Parathyroid adenoma (tissue), 2 donors: ENCODE measurements at regions not wholly inside any gene's neighbourhood (a gene's known extent, or its start where the extent isn't known, plus 50 kb on each side); places are given as distances from the start of the nearest gene placed in this dataset.

ENCODE experiments used
- H2AFZ ChIP-seq: fragments of 300-600 bp; sonication (generic); one replicate; pipeline ENCODE4 v1.7.0; 2017; ENCODE audit warnings: antibody characterized with exemption, mild to moderate bottlenecking
- H3K27ac ChIP-seq: fragments of 300-600 bp; sonication (generic); one replicate; pipeline ENCODE4 v1.7.0; 2017
- H3K27me3 ChIP-seq: fragments of 300-600 bp; sonication (generic); one replicate; pipeline ENCODE4 v1.7.0; 2017; ENCODE audit warnings: low read length; ENCODE audit not compliant: control insufficient read depth, insufficient read depth
- H3K36me3 ChIP-seq: fragments of 300-600 bp; sonication (generic); one replicate; pipeline ENCODE4 v1.7.0; 2017; ENCODE audit warnings: low read length; ENCODE audit not compliant: control insufficient read depth, insufficient read depth
- H3K4me1 ChIP-seq: fragments of 300-600 bp; sonication (generic); one replicate; pipeline ENCODE4 v1.7.0; 2017; ENCODE audit warnings: control low read depth
- H3K4me2 ChIP-seq: fragments of 300-600 bp; sonication (generic); one replicate; pipeline ENCODE4 v1.7.0; 2017; ENCODE audit warnings: low read length
- H3K4me3 ChIP-seq: fragments of 300-600 bp; sonication (generic); one replicate; pipeline ENCODE4 v1.7.0; 2017; ENCODE audit warnings: low read depth, low read length
- H3K79me2 ChIP-seq: fragments of 300-600 bp; sonication (generic); one replicate; pipeline ENCODE4 v1.7.0; 2017; ENCODE audit warnings: control low read depth
- H3K9ac ChIP-seq: fragments of 300-600 bp; sonication (generic); one replicate; pipeline ENCODE4 v1.7.0; 2017; ENCODE audit warnings: mild to moderate bottlenecking
- H3K9me3 ChIP-seq: fragments of 300-600 bp; sonication (generic); one replicate; pipeline ENCODE4 v1.7.0; 2017; ENCODE audit warnings: low read length; ENCODE audit not compliant: control insufficient read depth
- CTCF ChIP-seq: fragments of 300-600 bp; sonication (generic); IDR thresholded peaks from one replicate; pipeline ENCODE4 v1.7.0; 2017; ENCODE audit warnings: antibody characterized with exemption, mild to moderate bottlenecking
- donor health status: primary hyperparathyroidism.

- no peak overlapping the region for H2AFZ ChIP-seq
- no peak overlapping the region for H3K4me2 ChIP-seq
- no peaks in the 10 kb centered on the region for H3K4me1 ChIP-seq
- H3K9ac ChIP-seq = no peak overlapping the region
- no peaks in the 10 kb centered on the region for H3K27me3 ChIP-seq
- H3K27ac ChIP-seq = no peak overlapping the region
- no peaks in the 10 kb centered on the region for H3K36me3 ChIP-seq
- H3K79me2 ChIP-seq = no peaks in the 10 kb centered on the region
- H3K4me3 ChIP-seq = no peak overlapping the region
- no peaks in the 10 kb centered on the region for H3K9me3 ChIP-seq
- TF ChIP-seq CTCF = no peak
These were observed 110.2 kb upstream of the UGT8 start for GRCh38 chr4:114488301-114488982.

- Histone ChIP-seq H3K27ac (no peak overlapping the region), H3K4me1 (no peaks in the 10 kb centered on the region), H3K9ac (no peak overlapping the region), H3K9me3 (no peaks in the 10 kb centered on the region), H3K4me3 (no peak overlapping the region), H2AFZ (no peak overlapping the region), H3K36me3 (no peaks in the 10 kb centered on the region), H3K4me2 (no peak overlapping the region), H3K27me3 (no peaks in the 10 kb centered on the region), H3K79me2 (no peaks in the 10 kb centered on the region)
- no peak for TF ChIP-seq CTCF
These were observed 104.3 kb upstream of the UGT8 start for GRCh38 chr4:114494246-114494803.

- H3K27ac ChIP-seq = no peak overlapping the region
- H3K4me1 ChIP-seq = no peaks in the 10 kb centered on the region
- no peak overlapping the region for H3K4me3 ChIP-seq
- H3K4me2 ChIP-seq = no peak overlapping the region
- H3K9me3 ChIP-seq = no peaks in the 10 kb centered on the region
- no peaks in the 10 kb centered on the region for H3K36me3 ChIP-seq
- TF ChIP-seq CTCF = no peak
- H3K9ac ChIP-seq = no peak overlapping the region
- H2AFZ ChIP-seq = no peak overlapping the region
- no peaks in the 10 kb centered on the region for H3K79me2 ChIP-seq
- H3K27me3 ChIP-seq = no peaks in the 10 kb centered on the region
These were observed 103.1 kb upstream of the UGT8 start for GRCh38 chr4:114495471-114495928.

GRCh38 chr4:114497116-114497515 is 101.5 kb upstream of the UGT8 start:
- no peak overlapping the region for H3K9ac ChIP-seq
- H3K27ac ChIP-seq = no peak overlapping the region
- H2AFZ ChIP-seq = no peak overlapping the region
- no peaks in the 10 kb centered on the region for H3K4me1 ChIP-seq
- H3K4me2 ChIP-seq = no peak overlapping the region
- H3K36me3 ChIP-seq = no peaks in the 10 kb centered on the region
- no peaks in the 10 kb centered on the region for H3K79me2 ChIP-seq
- no peaks in the 10 kb centered on the region for H3K9me3 ChIP-seq
- H3K4me3 ChIP-seq = no peak overlapping the region
- TF ChIP-seq CTCF = no peak
- H3K27me3 ChIP-seq = no peaks in the 10 kb centered on the region

GRCh38 chr4:114509340-114509739 is 89.3 kb upstream of the UGT8 start:
- Histone ChIP-seq H3K4me1 (no peaks in the 10 kb centered on the region), H3K4me3 (no peak overlapping the region)
- no peak for TF ChIP-seq CTCF

More at GRCh38 chr4:114509340-114509739, 89.3 kb upstream of the UGT8 start:
- Histone ChIP-seq H3K4me2 (no peak overlapping the region), H3K9me3 (no peaks in the 10 kb centered on the region), H3K9ac (no peak overlapping the region), H3K27me3 (no peaks in the 10 kb centered on the region), H3K79me2 (no peaks in the 10 kb centered on the region), H2AFZ (no peak overlapping the region), H3K27ac (no peak overlapping the region), H3K36me3 (no peaks in the 10 kb centered on the region)
